HG03354 (cell line): ENCODE measurements at regions not wholly inside any gene's neighbourhood (a gene's known extent, or its start where the extent isn't known, plus 50 kb on each side); places are given as distances from the start of the nearest gene placed in this dataset.

Source experiments
- ATAC-seq: cut with Tn5 transposase; IDR thresholded peaks from one replicate; pipeline ENCODE4 v1.9.1; 2021; ENCODE audit warnings: mild to moderate bottlenecking; ENCODE audit not compliant: unreplicated experiment, poor library complexity, severe bottlenecking

DNA sequence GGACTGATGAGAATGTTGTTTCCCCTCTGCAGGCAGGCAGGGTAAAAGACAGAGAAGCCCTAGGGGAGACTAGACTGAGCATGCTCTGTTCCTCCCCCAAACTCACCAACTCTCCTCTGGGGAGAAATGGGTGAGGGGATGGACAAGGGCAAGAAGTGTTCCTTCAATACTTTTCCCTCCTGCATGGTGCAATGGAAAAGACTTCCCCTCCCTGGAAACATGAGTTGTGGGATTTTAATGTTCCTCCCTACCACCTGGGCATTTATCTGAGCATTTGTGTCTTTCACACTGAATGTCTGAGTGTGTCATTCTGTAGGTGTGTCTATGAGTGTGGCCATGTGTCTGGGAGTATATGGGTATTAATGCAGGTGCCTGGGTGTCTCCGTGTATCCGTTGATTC lies 275.7 kb downstream of the C1orf94 start:
- ATAC-seq: no peak

DNA sequence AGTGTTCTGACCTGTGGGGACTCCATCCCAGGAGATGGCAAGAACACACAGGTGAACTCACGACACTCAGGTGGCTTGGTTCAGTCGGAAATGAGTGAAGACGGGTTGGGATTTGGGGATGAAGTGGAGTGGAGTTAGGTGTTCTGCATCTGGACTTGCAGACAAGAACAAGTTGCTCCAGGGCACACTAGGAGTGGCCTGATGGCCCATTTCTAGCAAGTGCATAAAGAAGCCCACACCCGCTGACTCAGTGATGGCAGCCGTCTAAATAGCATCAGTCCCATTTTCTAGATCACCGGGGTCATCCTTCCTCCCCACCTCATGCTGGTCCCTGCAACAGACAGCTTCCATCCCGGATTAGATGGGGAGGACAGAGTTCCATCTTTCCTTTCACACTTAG lies 278.4 kb downstream of the C1orf94 start:
- ATAC-seq: no peak

DNA sequence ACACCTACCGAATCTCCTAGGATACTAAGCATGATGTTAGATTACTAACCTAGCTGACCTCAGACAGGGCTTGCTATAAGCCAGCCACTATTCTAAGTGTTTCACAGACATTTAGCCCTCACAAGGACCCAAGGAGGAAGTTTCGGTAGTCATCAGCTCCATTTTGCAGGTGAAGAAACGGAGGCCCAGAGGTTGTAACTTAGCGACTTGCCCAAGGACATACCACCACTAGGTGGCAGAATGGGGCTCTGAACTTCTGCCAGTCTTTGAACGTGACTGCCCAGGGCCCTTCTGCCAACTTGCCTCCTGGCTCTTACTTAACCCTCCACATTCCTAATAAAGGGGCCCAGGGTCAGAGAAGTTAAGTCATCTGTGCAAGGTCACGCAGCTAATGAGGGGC lies 283.5 kb downstream of the C1orf94 start:
- ATAC-seq: no peak

DNA sequence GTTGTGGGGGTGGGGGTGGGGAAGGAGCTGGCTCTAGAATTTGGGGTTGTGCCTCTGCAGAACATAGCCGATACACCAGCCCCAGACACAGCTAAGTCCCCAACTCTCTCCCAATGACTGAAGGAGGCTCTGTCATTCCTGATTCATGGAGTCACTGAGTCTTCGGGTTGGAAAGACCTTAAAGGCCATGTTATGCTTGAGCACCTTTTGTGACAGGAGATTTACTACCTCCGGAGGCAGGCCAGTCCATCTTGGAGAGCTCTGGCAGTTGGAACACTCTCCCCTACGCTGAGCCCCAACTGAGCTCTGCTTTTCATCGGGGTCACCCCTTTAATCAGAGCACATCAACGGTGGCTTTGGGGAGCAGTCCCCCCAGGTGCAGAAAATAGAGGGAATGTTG lies 284.4 kb upstream of the GJB5 start:
- ATAC-seq: no peak

DNA sequence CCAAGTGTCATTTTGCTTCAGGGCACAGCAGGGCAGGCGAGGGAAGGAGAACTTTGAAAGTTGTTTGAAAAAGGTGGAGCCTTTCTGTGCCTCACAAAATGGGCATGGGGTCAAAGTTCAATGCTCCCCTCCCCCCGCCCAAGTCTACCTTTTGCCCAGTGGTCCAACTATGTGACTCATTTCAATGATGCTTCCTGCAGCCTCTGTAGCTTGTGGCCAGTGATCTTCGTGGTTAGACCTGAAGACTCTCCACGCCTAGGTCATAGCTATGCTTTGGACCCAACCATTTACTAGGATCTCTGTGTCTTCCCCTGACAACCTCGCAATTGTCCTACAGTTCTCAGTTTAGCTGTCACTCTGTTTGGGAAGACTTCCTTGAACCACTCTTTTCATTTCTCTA lies 280.3 kb upstream of the GJB5 start:
- no peak for ATAC-seq

DNA sequence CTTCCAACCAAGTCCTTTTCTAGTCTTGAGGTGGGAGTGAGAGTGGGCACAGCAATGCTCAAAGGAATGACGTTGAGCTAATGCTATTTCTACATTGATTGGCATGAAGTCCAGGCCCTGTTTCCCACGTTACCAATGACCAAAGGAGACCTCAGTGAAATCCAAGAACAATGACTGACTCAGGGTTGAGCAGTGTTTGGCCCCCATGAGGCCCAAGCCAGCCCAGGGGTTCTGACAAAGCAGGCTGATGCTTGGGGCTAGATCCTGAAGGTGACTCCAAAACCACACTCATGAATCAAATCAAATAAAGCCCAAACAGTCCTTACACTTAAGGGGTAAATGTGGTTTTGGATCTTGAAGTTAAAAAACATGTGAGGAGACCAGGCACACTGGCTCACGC lies 278.5 kb upstream of the GJB5 start:
- ATAC-seq: no peak

DNA sequence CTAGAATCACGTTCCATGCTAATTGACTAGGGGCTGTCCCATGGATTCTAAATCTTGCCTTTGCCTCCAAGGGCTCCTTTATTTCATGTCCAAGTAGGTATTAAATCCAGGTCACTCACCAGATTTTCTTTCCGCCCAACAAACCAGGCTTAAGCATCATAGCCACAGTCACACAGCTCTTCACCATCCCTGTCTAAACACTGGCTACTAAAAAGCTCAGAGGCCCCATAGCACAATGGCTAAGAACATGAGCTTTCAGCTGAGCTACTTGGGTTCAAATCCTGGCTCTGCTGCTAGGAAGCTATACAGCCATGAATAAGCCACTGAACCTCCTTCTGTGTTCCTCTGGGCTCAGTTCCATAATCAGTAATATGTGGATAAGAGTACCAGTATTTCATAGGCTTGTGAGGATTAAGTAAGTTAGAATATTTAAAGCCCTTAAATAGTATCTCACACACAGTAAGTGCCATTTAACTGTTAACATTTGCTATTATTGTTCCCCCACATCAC lies 277.2 kb upstream of the GJB5 start:
- no peak for ATAC-seq

DNA sequence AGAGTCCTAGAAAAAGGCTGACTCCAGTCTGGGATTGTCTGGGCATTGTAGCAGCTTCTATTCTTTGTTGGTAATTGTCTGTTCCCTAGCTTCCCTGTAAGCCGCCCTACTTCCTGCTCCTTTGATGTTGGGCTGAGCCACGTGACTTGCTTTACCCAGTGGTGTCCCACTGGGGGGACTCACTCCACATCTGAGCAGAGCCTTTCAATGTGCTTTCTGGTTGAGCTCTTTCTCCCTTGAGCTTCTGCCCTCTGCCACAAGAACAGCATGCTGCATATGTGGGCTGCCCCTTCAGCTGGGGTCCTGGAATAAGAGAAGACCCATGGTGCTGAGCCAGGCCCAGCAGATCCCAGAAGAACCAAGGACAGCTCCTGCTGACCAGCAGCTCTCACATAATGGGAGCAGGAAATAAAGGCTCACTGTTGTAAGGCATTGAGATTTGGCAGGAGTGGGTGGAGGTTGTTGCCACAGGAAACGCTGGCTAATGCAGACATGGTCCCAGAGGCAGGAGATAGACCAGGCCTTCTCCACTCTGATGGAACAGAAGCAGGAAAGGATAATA lies 276.3 kb upstream of the GJB5 start:
- no peak for ATAC-seq

DNA sequence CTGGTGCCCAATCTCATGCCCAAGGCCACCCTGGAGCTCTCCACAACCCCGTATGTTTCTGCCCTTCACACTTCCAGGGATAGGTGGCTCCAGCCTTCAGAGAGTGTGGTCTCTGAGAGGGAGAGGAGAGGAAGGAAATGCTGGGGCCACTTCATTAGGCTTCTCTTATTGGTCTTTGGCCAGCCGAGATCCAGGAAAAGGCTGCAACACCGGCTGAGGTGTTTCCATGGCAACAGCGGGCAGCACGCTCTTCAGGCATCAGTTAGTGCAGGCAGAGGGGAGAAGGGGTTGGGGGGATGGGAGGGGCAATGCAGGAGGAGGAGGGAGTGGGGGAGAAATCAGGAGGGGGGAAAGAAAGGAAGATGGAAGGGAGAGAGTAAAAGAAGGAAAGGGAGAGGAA lies 275.1 kb upstream of the GJB5 start:
- no peak for ATAC-seq

DNA sequence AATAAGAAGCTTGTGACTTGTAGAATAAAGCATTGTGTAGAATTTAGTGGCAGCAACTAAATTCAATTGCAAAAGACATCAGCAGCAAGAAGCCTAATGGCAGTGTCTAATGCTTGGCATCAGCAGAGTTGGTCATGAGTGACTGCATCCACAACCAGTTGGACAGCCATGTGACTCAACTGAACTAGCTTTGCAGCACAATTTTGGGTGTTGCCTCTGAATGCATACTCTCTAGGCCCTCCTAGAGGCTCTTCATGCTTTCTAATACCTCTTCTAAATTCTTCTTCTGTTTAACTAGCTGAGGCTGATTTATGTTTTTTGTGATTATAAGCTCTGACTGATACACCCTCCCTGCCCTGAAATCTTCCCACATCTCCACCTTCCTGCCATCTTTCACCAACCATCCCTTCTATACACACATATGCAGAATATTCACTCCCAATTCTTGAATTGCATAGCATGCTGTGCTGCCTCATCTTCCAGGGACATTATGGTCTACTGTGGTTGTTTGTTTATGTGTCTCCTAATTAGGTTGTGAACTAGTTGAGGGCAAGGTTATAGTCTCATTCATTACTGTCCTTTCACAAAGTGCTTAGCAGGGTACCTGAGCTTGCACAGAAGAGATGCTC lies 266.7 kb upstream of the GJB5 start:
- no peak for ATAC-seq

DNA sequence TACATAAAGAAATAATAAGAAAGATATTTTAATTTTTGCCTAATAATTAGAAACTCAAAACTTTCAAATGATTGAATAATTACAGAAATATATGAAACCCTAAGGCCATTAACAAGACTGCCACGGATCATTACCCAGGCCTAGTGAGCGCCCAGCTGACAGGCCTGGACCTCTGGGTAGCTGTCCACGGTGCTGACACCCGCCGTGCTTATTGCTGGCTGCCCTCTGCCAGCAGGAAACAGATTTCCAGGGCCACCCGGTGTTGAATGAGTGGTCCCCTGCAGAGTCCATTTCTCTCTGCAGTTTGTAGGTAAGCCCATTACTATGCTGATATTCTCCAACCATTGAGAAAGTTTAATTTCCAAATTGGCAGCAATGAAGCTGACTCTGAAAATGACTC lies 254.4 kb upstream of the GJB5 start:
- ATAC-seq: no peak

DNA sequence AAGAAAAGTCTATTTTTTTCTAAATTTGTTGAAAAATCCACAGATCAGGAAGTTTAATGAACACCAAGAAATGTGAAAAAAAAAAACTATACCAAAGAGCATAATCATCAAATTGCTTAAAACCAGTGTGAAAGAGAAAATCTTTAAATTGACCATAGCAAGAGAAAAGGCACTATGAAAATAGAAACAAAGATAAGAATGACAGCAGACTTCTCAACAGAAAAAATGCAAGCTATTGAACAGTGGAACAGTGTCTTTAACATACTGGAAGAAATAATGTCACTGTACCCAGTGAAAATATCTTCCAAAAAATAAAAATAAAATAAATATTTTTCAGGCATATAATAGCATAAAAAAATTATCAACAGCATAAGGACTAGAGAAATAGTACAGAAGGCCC lies 243.0 kb upstream of the GJB5 start:
- no peak for ATAC-seq

DNA sequence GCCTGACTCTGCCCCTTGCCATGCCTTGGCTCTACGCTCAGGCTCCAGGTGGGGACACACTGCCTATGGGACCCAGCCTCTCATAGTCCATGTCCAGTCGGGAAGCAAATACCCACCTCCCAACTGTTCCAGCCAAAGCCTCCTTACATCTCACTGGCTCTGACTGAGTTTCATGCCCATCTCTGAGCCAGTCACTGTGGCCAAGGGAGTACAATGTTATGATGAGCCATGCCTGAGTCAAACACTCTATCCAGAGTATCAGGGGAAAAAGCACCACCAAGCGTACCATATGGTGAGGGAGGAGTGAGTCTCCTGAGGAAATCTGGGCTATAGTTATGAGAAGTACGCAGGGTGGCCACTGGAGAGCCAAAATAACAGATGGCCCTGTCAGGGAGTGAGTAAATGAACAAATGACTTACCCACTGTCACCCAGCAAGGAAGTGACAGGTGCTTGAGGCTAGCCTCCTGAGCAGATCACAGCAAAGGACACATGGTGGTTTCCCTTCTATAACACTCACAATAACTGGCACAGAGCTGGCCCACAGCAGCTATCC lies 236.6 kb upstream of the GJB5 start:
- no peak for ATAC-seq

DNA sequence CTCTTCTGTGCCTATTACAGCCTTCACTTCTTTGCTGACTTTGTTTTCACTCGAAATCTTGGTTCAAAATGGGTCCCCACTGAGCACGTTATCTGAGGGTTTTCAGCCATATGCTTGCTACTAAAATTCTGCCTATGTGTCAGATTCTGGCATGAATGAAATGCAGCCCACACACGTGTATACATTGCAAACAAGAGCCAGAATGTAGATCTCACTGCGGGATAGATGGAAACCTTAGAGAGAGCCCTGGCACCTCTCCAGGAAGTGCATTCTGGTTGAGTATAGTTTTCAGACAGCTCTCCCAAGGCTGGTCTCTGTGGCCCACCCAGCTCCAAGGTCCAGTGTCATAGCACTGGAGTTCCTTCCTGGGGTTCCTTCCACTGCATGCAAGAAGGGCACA lies 234.7 kb upstream of the GJB5 start:
- no peak for ATAC-seq

DNA sequence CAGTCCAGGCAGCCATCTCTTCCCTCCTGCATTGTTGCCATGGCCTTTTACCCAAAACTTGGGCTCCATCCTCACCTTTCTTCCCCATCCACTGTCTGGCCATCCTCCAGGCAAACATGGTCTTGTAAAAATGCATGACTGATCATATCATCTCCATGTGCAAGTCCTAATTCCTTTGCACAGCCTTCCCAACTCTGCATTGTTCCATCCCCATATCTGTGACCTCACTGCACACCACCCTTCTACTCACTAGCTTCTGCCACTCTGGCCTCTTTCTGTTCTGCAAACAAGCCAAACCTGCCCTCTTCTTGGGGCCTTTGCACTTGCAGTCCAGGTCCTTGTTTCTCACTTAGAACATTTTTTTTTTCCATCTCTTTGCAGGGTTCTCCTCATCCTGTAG lies 230.1 kb upstream of the GJB5 start:
- no peak for ATAC-seq

DNA sequence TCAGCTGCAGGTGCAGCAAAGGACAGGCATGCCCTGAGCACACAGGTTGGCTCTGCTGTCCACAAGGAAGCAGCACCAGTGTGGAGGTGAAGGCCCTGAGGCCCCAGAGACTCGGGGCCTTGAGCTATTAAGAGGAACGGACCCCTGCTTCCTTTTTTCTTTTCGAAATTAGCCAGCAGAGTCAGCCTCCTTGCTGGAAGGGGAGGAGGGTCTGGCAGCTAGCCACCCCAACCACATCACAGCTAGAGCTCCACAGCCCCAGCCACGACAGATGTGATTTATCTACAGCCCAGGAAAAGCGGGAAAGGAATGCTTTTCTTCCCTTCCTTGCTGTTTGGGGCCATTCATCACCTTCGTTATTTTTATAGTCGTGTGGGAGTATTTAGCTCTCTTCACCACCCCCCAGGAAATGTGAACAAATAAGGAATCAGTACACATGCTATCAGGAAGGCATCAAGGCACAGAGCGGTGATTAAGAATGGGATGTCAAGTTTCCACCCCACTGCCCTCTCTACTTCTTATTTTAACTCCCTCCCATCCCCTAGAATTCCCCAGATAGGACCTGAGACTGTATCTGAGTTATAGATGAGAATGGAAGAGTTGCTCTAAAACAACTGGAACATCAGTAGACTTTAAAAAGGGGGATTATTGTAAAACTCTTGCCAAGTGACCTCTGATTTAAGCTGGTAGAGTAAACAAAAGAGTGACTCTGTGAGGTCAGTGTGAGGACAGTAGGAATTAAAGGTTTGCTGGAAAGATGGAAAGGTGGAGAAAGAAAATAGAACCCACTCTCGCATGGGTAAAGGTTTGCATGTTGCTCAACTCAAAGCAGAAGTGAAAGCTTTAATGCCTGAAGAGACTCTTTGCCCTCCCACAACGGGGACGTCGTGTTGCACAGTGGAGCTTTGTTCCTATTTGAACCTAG lies 224.7 kb upstream of the GJB5 start:
- ATAC-seq: peak; percentile 72

DNA sequence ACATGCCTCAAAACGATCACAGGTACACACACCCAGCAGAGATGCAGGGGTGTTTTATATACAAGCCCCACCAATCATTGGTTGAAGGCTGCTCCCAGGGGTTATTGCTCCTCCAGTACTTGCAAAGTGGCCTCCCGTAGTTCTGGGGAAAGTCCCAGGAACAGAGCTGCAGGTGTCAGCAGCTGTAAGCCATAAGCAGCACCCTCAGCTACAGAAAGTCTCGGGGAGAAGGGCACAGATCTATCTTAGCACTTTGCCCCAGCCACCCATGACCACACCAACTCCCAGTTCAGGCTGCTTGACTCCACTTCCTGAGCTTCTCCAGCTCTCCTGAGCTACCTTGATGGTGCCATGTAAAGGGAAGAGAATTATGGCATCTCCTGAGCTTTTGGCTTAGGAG lies 222.7 kb upstream of the GJB5 start:
- ATAC-seq: peak; percentile 43

DNA sequence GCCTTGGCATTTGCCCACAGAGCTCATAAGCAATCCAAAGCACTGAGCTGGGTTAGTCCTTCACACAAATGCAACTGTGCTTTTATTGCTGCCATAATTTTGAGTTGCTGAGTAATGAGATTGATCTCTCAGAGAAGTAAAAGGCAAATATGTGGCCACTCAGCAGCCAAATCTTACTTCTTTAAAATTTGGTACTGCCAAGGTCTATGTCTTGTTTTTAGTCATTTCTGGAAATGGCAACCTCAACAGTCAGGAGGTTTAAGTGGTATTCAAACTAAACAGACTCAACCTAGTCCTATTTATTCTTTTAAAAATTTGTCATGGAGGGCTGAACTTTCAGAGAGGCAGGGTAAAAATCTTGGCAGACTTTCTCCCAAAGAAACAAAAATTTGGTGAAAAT lies 216.4 kb upstream of the GJB5 start:
- ATAC-seq: no peak

DNA sequence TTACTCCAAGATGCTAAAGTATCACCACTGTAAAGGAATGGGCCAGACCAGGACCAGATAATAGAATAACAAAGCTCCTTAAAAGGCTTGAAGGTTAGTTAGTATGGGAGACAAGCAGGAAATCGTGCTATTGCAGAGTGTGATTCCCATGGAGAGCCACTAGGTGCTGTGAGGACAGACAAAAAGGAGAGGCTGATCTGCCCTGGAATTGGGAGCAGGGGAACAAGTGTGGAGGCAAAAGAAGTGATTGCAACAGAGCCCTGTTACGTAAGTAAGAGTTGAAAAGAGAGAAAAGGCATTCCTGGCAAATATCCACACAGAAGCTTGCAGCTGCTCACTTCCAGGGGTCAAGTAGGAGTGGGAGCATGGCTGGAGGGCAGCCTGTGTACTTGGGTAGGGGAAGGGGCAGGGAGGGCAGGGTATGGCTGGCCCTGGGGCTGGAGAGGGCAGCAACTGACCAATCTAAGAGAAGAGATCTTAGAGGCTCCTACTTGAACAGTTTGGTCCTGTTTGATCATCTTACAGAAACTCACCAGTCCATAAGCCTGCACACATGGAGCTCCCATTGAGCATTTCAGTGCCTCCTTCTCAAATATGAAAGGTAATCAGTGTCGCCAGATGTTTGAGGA lies 207.7 kb upstream of the GJB5 start:
- ATAC-seq: no peak

DNA sequence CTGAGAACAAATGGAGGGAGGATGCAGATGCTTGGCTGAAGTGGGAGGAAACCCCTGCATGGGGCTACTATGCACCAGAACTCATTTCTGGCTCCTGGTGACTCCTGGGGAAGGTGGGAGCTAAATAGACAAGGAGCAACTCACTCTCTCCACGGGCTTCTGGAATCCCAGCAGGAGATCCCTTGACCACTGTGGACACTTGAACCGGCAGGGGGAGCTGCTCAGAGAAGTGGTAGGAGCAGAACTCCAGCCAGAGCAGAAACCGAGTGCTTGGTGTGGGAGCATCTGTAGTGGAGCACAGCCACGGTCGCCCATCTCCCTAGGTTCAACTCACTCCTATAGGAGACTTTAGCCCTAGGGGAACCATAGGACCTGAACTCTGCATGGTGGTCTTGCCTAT lies 205.6 kb upstream of the GJB5 start:
- no peak for ATAC-seq
